CD1c-positive myeloid dendritic cell (primary cell): ENCODE measurements at regions not wholly inside any gene's neighbourhood (a gene's known extent, or its start where the extent isn't known, plus 50 kb on each side); places are given as distances from the start of the nearest gene placed in this dataset.
"Not testable (repeated sequence)": the region's sequence is repeated elsewhere in the genome, so short reads cannot be mapped to it uniquely, and the experiment has no call there.

Experiments used
- DNase-seq: peaks from one replicate; pipeline ENCODE4 v3.0.0-alpha.2; 2016; ENCODE audit errors: extremely low spot score

DNA sequence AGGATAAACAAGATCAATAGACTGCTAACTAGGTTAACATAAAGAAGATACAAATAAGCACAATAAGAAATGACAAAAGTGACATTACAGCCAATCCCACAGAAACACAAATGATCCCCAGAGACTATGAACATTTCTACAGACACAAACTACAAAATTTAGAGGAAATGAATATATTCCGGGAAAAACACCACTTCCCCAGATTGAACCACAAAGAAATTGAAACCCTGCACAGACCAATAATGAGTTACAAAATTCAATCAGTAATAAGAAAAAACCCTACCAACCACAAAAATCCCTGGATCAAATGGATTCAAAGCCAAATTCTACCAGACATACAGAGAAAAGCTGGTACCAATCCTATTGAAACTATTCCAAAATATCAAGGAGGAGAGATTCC is 232.4 kb upstream of the RBMS1 start:
- DNase-seq = peak; percentile 16

DNA sequence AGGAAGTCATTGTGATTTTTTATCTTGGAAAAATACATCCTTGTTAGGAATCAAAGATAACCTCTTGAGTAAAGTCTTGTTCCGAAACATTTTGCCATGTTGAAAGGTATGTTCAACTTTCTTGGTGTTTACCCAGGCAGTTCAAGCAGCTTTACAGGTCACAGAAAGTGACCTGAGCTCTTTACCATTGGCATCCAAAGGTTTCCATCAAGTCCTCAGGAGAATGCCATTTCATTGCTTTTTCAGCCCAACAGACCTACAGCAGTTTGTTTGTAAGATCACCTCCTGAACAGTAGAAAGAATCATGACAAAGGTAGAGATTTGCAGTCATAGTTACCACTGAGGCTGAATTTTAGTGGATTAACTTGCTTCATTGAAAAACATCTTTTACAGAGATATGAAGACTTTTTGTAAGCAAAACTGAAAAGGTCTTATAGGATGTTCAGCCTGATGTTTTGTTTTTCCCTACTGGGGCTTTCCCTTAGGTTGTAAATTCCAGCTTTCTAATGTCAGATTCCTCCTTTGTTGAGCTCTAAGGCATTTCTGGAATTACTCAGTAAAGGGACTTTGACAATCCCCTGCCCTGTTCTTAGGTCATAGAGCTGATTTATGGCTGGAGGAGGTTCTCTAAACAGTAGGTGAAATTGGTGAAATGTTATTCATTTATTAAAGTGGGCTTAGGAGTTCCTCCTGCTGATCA is 236.8 kb upstream of the RBMS1 start:
- no peak for DNase-seq

DNA sequence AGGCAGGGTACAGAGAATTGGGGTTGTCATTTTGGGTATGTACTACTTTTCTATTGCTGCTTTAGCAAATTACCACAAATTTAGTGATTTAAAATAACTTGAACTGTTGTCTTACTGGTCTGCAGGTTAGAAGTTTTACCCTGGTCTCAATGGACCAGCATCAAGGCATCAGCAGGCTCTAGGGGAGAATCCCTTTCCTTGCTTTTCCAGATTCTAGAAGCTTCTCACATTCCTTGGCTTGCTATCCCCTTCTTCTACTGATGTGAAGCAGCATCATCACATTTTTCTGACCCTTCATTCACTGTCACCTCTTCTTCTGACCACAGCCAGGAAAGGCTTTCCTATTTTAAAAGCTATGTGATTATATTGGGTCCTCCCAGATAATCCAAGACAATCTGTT is 237.8 kb upstream of the RBMS1 start:
- no peak for DNase-seq

DNA sequence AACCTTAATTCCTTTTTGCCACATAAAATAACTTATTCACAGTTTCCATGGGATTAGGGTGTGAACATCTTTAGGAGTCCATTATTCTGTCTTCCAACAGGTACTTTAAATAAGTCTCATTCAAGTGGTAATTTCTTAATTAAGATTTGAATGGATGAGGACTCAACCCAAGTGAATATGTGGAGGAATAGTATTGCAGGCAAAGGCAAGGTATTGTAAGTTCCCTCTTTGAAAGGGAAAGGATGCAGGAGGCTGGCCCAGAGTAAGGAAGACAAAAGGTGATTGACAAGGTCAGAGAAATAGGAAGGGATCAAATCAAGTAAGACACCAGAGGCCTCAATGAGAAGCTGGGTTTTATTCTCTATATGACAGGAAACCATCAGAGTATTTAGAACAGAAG is 238.2 kb upstream of the RBMS1 start:
- DNase-seq = no peak

DNA sequence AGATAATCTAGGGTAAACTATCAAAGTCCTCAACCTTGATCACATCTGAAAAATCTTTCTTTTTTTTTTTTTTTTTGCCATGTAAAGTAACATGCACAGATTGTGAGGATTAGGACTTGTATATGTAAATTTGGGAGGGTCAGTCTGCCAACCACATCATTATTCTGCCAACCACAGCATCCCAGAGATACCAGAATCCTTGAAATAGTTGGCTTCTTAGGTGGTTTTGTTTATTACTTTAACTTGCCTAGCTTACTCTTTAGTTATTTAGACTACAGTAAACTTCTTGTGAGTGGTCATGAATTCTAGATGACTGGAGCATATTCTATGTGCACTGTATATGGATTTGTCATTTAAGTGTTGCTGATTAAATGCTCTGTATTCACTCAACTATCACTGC is 242.1 kb upstream of the RBMS1 start:
- DNase-seq = no peak

DNA sequence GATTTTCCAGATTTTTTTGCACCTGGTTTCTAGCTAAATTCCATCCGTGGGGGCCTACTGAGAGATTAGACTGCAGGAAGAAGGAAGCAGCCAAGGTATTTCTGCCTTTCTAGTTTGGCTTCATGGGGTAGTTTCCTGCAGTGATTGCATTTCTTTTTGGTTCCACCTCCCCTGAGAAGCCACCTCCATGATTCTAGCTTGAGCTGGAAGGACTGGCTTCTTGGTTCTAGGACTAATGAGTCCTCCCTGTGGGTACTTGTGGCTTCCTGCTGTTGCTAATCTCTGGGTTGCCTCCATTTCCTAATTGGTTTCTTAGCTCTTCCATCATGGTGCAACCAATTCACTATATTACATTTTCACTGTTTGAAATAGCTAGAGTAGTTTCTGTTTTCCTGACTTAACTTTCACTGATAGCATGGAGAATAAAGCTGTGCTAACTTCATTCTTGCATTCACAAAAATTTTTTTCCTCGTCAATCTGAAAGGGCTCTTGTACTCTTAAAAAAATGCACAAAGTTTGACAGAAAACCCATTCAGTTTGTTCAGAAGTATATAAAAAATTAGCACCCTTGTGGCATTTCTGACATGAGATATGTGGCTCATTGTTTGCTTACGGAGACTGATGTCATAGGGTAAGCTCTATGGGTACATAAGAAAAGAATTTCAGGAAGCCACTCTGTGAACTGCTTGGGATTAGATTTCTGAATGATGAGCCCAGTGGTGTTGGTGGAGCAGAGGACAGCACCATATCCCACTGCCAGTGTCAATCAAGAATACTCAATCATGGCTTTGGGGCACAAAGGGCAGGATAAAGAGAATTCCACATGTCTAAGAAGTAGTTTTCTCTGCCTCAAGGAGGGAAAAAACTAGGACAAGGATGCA is 242.8 kb upstream of the RBMS1 start:
- DNase-seq = no peak

DNA sequence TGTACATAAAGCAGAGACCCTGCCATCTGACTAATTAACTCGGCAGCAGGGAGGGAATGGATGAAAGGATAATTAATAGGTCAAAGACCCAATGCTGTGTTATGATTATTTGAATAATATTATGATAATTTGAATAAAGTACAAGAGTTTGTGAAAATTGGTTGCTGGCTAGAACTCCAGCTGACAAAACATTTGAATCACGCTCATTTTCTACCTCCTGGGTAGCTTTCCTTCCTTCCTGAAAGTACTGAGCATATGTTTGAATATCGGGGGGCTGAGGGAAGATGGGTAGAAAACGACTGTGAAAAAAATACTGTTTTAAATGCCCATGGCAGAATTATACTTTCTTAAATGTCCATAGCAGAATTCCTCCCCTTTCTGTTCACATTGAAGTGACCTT is 243.6 kb upstream of the RBMS1 start:
- no peak for DNase-seq

DNA sequence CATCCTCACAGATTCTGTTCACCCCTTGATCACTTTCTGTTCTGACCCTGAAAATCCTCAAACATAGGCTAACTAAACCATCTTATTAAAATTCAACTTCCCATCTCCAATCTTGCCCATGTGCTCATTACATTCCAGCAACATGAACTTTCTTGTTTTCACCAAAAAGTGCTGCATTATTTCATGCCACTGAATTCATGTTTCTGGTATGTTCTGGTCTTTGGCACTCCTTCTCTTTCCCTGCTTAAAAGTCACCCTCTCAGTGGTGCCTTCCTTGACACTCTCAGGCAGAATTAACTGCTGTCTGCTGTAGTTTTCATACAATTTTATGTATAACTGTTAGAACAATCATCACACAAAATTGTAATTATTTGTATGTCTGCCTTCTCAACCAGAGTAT is 247.7 kb upstream of the RBMS1 start:
- DNase-seq = no peak

- DNase-seq = no peak
These were observed 248.2 kb upstream of the RBMS1 start for GRCh38 chr2:160741815-160742214.

DNA sequence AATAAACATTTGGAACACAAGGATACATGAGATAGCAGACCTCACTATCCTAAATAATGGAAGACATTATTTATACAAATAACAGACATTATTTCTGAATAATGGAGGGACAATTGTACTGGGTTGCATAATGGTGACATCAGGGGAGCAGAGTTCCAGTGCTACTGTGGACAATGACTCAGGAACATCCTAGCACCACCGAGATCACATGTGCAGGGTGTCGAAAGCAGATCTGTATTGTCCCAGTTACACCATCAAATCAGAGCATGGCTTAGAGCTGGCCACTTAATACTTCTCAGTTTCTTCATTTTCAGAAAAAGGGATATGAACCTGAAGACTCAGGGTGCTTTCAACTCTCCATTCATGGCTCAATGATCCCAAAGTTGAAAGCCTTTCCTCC is 249.1 kb upstream of the RBMS1 start:
- peak; percentile 80 for DNase-seq

DNA sequence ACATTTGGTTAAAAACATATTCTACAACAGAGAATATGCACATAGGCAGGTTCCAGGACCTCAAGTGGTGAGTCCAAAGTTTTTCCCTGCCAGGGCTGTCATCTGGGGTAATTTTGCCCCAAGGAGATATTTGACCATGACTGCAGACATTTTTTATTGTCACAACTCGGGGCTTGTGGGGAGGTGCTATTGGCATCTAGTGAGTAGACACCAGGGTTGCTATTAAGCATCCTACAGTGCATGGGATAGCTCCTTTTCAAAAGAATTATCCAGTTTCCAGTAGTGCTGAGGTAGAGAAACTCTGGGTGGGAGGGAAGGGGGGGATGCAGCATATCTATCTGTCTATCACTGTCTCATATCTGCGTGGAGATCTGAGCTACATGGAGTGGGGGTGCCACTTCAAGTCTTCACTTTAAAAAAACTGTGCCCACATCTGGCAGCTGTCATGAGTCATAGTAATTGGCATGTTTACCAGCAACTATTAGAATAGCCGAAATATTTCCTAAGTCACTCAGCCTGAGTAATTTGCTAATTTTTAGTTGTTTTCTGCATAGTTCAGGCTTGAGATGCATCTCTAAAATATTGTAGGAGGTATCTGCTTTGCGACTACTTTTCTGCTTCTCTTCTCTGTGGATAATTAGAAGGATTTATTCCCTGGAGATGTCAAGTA is 254.0 kb upstream of the RBMS1 start:
- no peak for DNase-seq

DNA sequence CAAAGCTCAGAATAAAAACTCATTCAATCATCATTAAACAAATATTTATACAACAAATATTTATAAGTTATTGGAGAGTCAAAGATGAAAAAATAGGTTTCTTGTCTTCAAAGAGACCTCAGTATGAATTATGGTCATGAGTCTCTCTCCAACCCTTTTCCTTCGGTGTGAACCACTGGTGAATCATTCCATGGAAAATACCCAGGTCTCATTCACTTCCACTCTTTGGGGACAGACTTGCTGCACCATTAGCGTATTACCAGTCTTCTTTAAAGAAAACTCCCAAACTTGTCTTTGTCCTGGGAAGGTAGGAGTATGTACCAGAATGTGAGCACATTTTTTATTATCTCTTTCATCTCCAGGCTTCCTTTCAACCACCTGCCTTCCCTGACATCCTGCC is 257.4 kb upstream of the RBMS1 start:
- no peak for DNase-seq

DNA sequence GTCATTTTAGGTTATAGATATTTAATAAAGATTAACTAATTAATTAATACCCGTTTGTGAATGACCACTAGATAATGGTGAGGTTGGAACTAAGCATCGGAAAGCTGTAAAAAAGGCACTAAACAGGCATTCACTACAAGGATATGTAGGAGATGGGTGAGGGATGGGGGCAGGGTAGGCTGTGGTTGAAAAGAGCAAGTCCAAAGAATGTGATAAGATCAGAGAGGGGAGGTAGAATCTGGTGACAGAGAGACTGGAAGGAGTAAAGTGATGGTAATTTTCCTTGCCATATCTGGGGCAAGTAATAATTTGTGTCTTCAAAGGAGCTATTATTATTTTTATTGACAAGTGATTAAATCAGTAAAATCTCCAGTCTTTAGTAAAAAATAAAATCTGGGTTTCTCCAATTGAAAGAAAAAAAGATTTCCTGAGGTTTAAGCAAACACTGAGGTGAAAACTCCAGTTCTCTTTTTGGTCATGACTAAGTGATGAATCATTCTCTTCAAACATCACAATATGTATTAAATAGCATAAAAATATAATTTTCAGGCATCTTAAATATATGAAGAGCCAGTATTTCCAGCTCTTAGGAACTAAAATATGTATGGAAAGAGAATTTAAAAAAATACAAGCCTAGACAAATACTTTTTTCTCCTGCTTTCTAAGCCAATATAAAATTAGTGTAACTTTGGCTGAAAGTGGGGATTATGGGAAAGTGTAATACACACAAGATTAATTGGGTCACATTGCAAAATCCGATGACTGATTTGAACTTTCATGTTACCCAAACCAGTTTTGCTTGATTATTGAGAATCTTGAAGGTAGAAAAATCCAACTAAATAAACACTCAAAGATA is 259.1 kb upstream of the RBMS1 start:
- DNase-seq = peak; percentile 27

GRCh38 chr2:160753331-160753654 is 259.7 kb upstream of the RBMS1 start:
- DNase-seq = no peak

- no peak for DNase-seq
These were observed 260.4 kb upstream of the RBMS1 start for GRCh38 chr2:160753960-160754359.

DNA sequence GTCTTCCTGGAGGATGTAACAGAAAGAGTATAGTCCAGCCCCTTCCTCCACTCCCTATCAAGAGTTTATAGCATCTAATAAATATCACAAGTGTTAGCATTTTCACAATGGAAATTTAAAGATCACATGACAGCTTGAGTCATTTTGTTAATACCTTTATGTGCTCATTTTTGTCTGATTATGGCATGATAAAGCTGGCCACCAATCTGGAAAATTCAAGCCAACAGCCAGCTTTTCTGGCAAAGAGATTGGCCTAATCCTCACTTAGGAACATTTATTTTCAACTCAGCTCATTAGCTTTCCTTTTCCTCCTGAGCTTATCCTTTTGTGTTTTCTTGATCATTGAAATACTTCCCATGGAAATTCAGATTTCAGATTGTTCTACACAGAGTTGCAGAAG is 262.9 kb upstream of the RBMS1 start:
- no peak for DNase-seq

GRCh38 chr2:160762493-160763128 is 269.0 kb upstream of the RBMS1 start:
- DNase-seq = not testable (repeated sequence)

- no peak for DNase-seq
These were observed 289.9 kb upstream of the RBMS1 start for GRCh38 chr2:160783474-160783873.

DNA sequence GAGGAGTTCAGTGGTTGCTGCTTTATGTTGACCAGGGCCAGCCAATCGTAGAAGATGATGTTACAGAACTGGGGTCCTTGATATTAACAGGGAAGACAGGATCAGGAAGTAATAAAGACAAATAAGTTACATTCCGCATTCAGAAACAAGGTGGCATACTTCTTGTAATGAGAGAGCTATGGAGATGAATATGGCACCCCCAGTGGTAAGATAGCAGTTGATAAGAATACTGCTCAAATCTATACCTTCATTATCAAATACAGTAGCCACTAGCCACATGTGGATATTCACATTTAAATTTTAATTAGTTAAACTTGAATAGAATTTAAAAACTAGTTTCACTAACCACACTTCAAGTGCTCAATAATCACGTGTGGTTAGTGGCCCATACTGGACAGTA is 290.4 kb upstream of the RBMS1 start:
- DNase-seq = no peak

DNA sequence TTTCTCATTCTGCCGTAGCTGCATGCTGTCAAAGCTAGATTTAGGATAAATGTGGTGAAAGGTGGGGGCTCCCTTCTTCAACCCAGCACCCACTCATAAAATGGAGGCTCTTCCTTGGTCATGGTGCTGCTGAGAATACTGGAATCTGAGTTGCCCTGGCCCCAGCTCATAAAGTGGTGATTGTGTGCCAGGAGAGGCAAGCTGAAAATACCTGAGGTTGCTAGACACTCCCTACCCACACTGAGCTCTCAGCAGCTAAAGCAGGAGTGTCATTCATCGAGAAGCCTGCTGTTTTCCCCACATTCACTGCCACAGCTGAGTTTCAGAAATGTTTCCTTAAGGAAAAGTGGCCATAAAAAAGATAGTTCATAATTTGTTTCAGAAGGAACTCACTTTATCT is 297.1 kb upstream of the RBMS1 start:
- no peak for DNase-seq

DNA sequence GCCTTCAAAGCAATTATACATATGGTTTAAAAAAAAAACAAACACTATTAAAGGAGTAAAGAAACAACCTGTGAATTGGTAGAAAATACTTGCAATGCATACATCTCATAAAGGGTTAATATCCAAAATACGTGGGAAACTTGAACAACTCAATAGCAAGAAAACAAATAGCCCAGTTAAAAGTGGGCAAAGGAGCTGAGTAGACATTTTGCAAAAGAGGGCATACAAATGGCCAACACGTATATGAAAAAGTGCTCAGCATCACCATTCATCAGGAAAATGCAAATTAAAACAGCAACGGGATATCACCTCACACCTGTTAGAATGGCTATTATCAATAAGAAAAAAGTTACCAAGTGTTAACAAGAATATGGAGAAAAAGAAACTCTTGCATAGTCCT is 298.3 kb upstream of the RBMS1 start:
- no peak for DNase-seq

GRCh38 chr2:160792837-160793236 is 299.2 kb upstream of the RBMS1 start:
- no peak for DNase-seq
